Astrocyte (in vitro differentiated cells and primary cell): ENCODE measurements at regions not wholly inside any gene's neighbourhood (a gene's known extent, or its start where the extent isn't known, plus 50 kb on each side); places are given as distances from the start of the nearest gene placed in this dataset.

Experiments
- DNase-seq: peaks from one replicate; pipeline ENCODE4 v3.0.0-alpha.2; 2010; ENCODE audit warnings: low read depth
- FAIRE-seq: peaks from 2 replicates; lab custom pipeline; 2011; peaks lifted over from hg19 to GRCh38; lab: Jason Lieb, UNC
- H2AFZ ChIP-seq: 2 replicates; pipeline ENCODE4 v1.6.0; 2012; ENCODE audit warnings: low read depth, low read length, inconsistent platforms
- H3K27ac ChIP-seq: 2 replicates; pipeline ENCODE4 v1.5.1; 2011; ENCODE audit warnings: low read depth, low read length, inconsistent platforms
- H3K27me3 ChIP-seq: 2 replicates; pipeline ENCODE4 v1.6.0; 2011; ENCODE audit warnings: low read length, inconsistent platforms; ENCODE audit not compliant: insufficient read depth
- H3K36me3 ChIP-seq: 2 replicates; pipeline ENCODE4 v1.5.1; 2011; ENCODE audit warnings: low read length, inconsistent platforms; ENCODE audit not compliant: insufficient read depth
- H3K4me1 ChIP-seq: 2 replicates; pipeline ENCODE4 v1.5.1; 2011; ENCODE audit warnings: low read length, inconsistent platforms; ENCODE audit not compliant: insufficient read depth
- H3K4me2 ChIP-seq: 2 replicates; pipeline ENCODE4 v1.6.0; 2012; ENCODE audit warnings: low read length, inconsistent platforms
- H3K4me3 ChIP-seq: 2 replicates; pipeline ENCODE4 v1.5.1; 2011; ENCODE audit warnings: low read depth, mild to moderate bottlenecking, low read length, inconsistent platforms; ENCODE audit not compliant: insufficient read depth
- H3K79me2 ChIP-seq: 2 replicates; pipeline ENCODE4 v1.6.0; 2012; ENCODE audit warnings: mild to moderate bottlenecking, low read length, inconsistent platforms; ENCODE audit not compliant: insufficient read depth
- H3K9ac ChIP-seq: 2 replicates; pipeline ENCODE4 v1.6.0; 2012; ENCODE audit warnings: mild to moderate bottlenecking, low read length, inconsistent platforms
- H3K9me3 ChIP-seq: 2 replicates; pipeline ENCODE4 v1.5.1; 2012; ENCODE audit warnings: low read depth, mild to moderate bottlenecking, low read length, inconsistent platforms; ENCODE audit not compliant: insufficient read depth
- H4K20me1 ChIP-seq: 2 replicates; pipeline ENCODE4 v1.6.0; 2012; ENCODE audit warnings: low read length, inconsistent platforms; ENCODE audit not compliant: insufficient read depth
- H3K27ac Mint-ChIP-seq: one replicate; pipeline ENCODE4 v1.8.0; 2021; ENCODE audit warnings: mild to moderate bottlenecking, mixed read lengths; ENCODE audit not compliant: unreplicated experiment
- H3K27me3 Mint-ChIP-seq: one replicate; pipeline ENCODE4 v1.8.0; 2021; ENCODE audit warnings: low read depth, mixed read lengths; ENCODE audit not compliant: unreplicated experiment
- H3K36me3 Mint-ChIP-seq: one replicate; pipeline ENCODE4 v1.8.0; 2021; ENCODE audit warnings: low read depth, mixed read lengths; ENCODE audit not compliant: unreplicated experiment
- H3K4me1 Mint-ChIP-seq: one replicate; pipeline ENCODE4 v1.8.0; 2021; ENCODE audit warnings: low read depth, mixed read lengths; ENCODE audit not compliant: unreplicated experiment
- H3K4me3 Mint-ChIP-seq: one replicate; pipeline ENCODE4 v1.8.0; 2021; ENCODE audit warnings: mild to moderate bottlenecking, moderate library complexity, mixed read lengths; ENCODE audit not compliant: unreplicated experiment
- H3K9me3 Mint-ChIP-seq: one replicate; pipeline ENCODE4 v1.8.0; 2021; ENCODE audit warnings: mild to moderate bottlenecking, mixed read lengths; ENCODE audit not compliant: unreplicated experiment
- CTCF ChIP-seq: IDR thresholded peaks from 2 replicates; pipeline ENCODE4 v1.5.1; 2011; ENCODE audit warnings: low read depth, mild to moderate bottlenecking, inconsistent platforms, low read length, moderate library complexity; ENCODE audit not compliant: insufficient read depth
- EZH2 ChIP-seq: IDR thresholded peaks from 2 replicates; pipeline ENCODE4 v1.6.1; 2012; ENCODE audit warnings: mild to moderate bottlenecking, low read length, inconsistent platforms; ENCODE audit not compliant: insufficient read depth

- Histone ChIP-seq H4K20me1 (no peaks in the 10 kb centered on the region), H3K27ac (no peak overlapping the region), H3K4me2 (no peak overlapping the region), H3K4me1 (no peaks in the 10 kb centered on the region), H3K9me3 (peaks cover 4% of the 10 kb centered on the region), H3K9ac (no peak overlapping the region), H3K79me2 (no peaks in the 10 kb centered on the region), H3K36me3 (no peaks in the 10 kb centered on the region), H3K4me3 (no peak overlapping the region), H3K27me3 (no peaks in the 10 kb centered on the region), H2AFZ (no peak overlapping the region)
- no peak overlapping the region for H3K27ac Mint-ChIP-seq
- no peak for FAIRE-seq
- no peak overlapping the region for H3K4me3 Mint-ChIP-seq
- no peaks in the 10 kb centered on the region for H3K36me3 Mint-ChIP-seq
- H3K9me3 Mint-ChIP-seq, result peaks cover 11% of the 10 kb centered on the region
- DNase-seq, result no peak
- TF ChIP-seq CTCF, result no peak
- no peak for TF ChIP-seq EZH2
- H3K27me3 Mint-ChIP-seq, result peaks cover 3% of the 10 kb centered on the region
- H3K4me1 Mint-ChIP-seq, result peaks cover 4% of the 10 kb centered on the region
These were observed 85.5 kb upstream of the MAP1B start for GRCh38 chr5:72021651-72022357.

GRCh38 chr5:72028382-72028781 is 78.9 kb upstream of the MAP1B start:
- TF ChIP-seq CTCF (no peak), EZH2 (no peak)
- Histone ChIP-seq H3K4me2 (no peak overlapping the region), H3K9ac (no peak overlapping the region), H4K20me1 (no peaks in the 10 kb centered on the region), H3K27ac (no peak overlapping the region), H3K27me3 (no peaks in the 10 kb centered on the region), H2AFZ (no peak overlapping the region), H3K79me2 (no peaks in the 10 kb centered on the region), H3K9me3 (peaks cover 4% of the 10 kb centered on the region), H3K36me3 (no peaks in the 10 kb centered on the region), H3K4me3 (no peak overlapping the region), H3K4me1 (no peaks in the 10 kb centered on the region)
- FAIRE-seq (no peak), DNase-seq (no peak)
- no peaks in the 10 kb centered on the region for H3K36me3 Mint-ChIP-seq
- no peak overlapping the region for H3K4me3 Mint-ChIP-seq
- no peak overlapping the region for H3K27ac Mint-ChIP-seq
- no peaks in the 10 kb centered on the region for H3K27me3 Mint-ChIP-seq
- no peaks in the 10 kb centered on the region for H3K4me1 Mint-ChIP-seq
- H3K9me3 Mint-ChIP-seq, result peaks cover 6% of the 10 kb centered on the region

GRCh38 chr5:72030237-72030636 is 77.0 kb upstream of the MAP1B start:
- no peaks in the 10 kb centered on the region for H3K4me1 ChIP-seq
- Mint-ChIP-seq H3K27me3 (no peaks in the 10 kb centered on the region), H3K9me3 (peaks cover 4% of the 10 kb centered on the region), H3K36me3 (no peaks in the 10 kb centered on the region), H3K27ac (no peak overlapping the region), H3K4me3 (no peak overlapping the region), H3K4me1 (no peaks in the 10 kb centered on the region)
- H3K9me3 ChIP-seq, result no peaks in the 10 kb centered on the region
- H3K79me2 ChIP-seq, result no peaks in the 10 kb centered on the region
- no peak overlapping the region for H3K27ac ChIP-seq
- H3K4me2 ChIP-seq, result no peak overlapping the region
- H2AFZ ChIP-seq, result no peak overlapping the region
- H3K9ac ChIP-seq, result no peak overlapping the region
- H3K4me3 ChIP-seq, result no peak overlapping the region
- no peak for FAIRE-seq
- no peak for DNase-seq
- TF ChIP-seq CTCF (no peak), EZH2 (no peak)
- H4K20me1 ChIP-seq, result no peaks in the 10 kb centered on the region
- no peaks in the 10 kb centered on the region for H3K27me3 ChIP-seq
- no peaks in the 10 kb centered on the region for H3K36me3 ChIP-seq
